Common myeloid progenitor, CD34-positive (primary cell): ENCODE measurements at regions not wholly inside any gene's neighbourhood (a gene's known extent, or its start where the extent isn't known, plus 50 kb on each side); places are given as distances from the start of the nearest gene placed in this dataset.
"Not testable (repeated sequence)": the region's sequence is repeated elsewhere in the genome, so short reads cannot be mapped to it uniquely, and the experiment has no call there.

Experiments
- CTCF ChIA-PET: fragments of 350-600 bp; sonication (Branson Sonifier 250); formaldehyde crosslinking; loops from one replicate; lab custom pipeline; 2021; ENCODE audit warnings: antibody characterized with exemption; lab: Charles Lee
- POLR2A ChIA-PET: fragments of 350-600 bp; sonication (Branson Sonifier 250); formaldehyde crosslinking; loops from one replicate; lab custom pipeline; 2021; ENCODE audit warnings: antibody characterized with exemption; lab: Charles Lee
- DNase-seq, 3 donors: peaks; one replicate each; pipeline versions ENCODE4 v3.0.0 to v3.0.0-alpha.2; 2013
- H3K27ac ChIP-seq, 2 experiments: 1 replicate in 1 of 2; 2 replicates in 1 of 2; pipeline ENCODE4 v1.7.0; 2013; ENCODE audit warnings: inconsistent platforms in 2 of 2, low read length in 2 of 2, mild to moderate bottlenecking in 2 of 2, low read depth in 1 of 2, moderate library complexity in 1 of 2; ENCODE audit not compliant: severe bottlenecking in 2 of 2, insufficient read depth in 1 of 2, poor library complexity in 1 of 2
- H3K27me3 ChIP-seq, 5 experiments: replicated peaks in 2 of 5; 1 replicate in 3 of 5; 2 replicates in 2 of 5; pipeline versions ENCODE4 v1.6.1 to v1.7.0; 2013; ENCODE audit warnings: low read length in 4 of 5, mild to moderate bottlenecking in 2 of 5, moderate library complexity in 2 of 5, inconsistent platforms in 1 of 5; ENCODE audit not compliant: insufficient read depth in 5 of 5, control insufficient read depth in 4 of 5
- H3K36me3 ChIP-seq, 4 experiments: 1 replicate in 2 of 4; 2 replicates in 2 of 4; pipeline versions ENCODE4 v1.6.1 to v1.7.0; 2013; ENCODE audit warnings: low read length in 3 of 4, control low read depth in 1 of 4, mild to moderate bottlenecking in 1 of 4; ENCODE audit not compliant: control insufficient read depth in 4 of 4, insufficient read depth in 4 of 4
- H3K4me1 ChIP-seq, 4 experiments: 1 replicate in 3 of 4; 2 replicates in 1 of 4; pipeline versions ENCODE4 v1.6.1 to v1.7.1; 2013; ENCODE audit warnings: low read length in 3 of 4, mild to moderate bottlenecking in 3 of 4, control low read depth in 1 of 4, inconsistent platforms in 1 of 4, moderate library complexity in 1 of 4; ENCODE audit not compliant: control insufficient read depth in 4 of 4, insufficient read depth in 4 of 4; ENCODE audit errors: control extremely low read depth in 1 of 4
- H3K4me3 ChIP-seq, 7 experiments: 1 replicate in 4 of 7; 2 replicates in 3 of 7; pipeline versions ENCODE4 v1.5.1 to v1.7.0; 2013; ENCODE audit warnings: mild to moderate bottlenecking in 7 of 7, low read length in 6 of 7, moderate library complexity in 6 of 7, inconsistent platforms in 2 of 7, low read depth in 2 of 7, control low read depth in 1 of 7; ENCODE audit not compliant: insufficient read depth in 4 of 7, control insufficient read depth in 1 of 7; ENCODE audit errors: extremely low read depth in 1 of 7
- H3K9me3 ChIP-seq, 5 experiments: 1 replicate in 4 of 5; 2 replicates in 1 of 5; pipeline versions ENCODE4 v1.6.1 to v1.7.1; 2013; ENCODE audit warnings: low read length in 4 of 5, mild to moderate bottlenecking in 2 of 5, inconsistent platforms in 1 of 5, low read depth in 1 of 5, moderate library complexity in 1 of 5; ENCODE audit not compliant: control insufficient read depth in 4 of 5, insufficient read depth in 2 of 5; ENCODE audit errors: control extremely low read depth in 1 of 5
- WGBS: methylation state at CpG from one replicate; pipeline ENCODE4 v1.1.5; 2013; ENCODE audit not compliant: insufficient coverage; 5-methylcytosine and 5-hydroxymethylcytosine counted together

DNA sequence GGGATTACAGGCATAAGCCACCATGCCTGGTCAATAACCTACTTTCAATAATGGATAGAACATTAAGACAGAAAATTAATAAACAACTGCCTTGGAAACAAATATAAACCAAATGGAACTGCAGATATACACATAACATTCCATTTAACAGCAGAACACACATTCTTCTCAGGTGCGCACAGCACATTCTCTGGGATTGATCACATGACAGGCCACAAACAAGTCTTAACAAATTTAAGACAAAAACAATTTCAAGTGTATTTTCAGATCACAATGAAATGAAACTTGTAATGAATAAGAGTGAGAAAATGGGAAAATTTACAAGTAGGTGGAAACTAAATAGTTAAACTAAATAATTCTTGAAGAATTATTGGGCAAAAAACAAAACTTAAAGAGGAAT is 167.9 kb downstream of the TBX18 start:
- Histone ChIP-seq H3K36me3 (no peaks in the 10 kb centered on the region), H3K4me1 (peaks cover 0 to 7% (median 2%) of the 10 kb centered on the region in 4 experiments), H3K27me3 (peaks cover 0 to 11% (median 0%) of the 10 kb centered on the region in 5 experiments), H3K27ac (no peak overlapping the region), H3K9me3 (peaks cover 0 to 10% (median 0%) of the 10 kb centered on the region in 5 experiments), H3K4me3 (no peak overlapping the region)
- WGBS, result no CpG with 5 or more reads among the region's 1 CpG
- CTCF ChIA-PET, result no interaction called here
- POLR2A ChIA-PET, result no interaction called here
- no peak for DNase-seq

DNA sequence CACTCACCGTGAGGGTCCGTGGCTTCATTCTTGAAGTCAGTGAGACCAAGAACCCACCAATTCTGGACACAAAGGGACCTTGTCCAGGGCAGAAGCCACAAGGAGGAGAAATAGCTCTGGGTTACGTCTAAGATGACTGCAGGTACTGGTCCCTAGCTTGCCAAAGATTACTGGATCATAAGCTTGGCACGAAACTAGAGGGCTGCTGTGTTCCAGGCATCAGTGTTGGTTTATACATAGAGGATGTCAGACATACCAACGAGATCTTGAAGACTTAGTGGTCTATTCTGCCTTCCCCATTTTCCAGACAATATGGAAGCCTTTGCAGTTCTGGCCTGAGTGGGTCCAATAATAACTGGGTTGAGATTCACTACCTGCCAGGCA is 175.7 kb downstream of the TBX18 start:
- DNase-seq, result peak; percentile 15 to 70 (median 50)
- WGBS, result 28% methylated on average over 5 of the region's 5 CpGs
- ChIA-PET CTCF (no interaction called here), POLR2A (no interaction called here)
- Histone ChIP-seq H3K4me3 (peak overlapping the region in 2 of 7 experiments; percentile 46 to 54), H3K27me3 (peaks cover 0 to 18% (median 4%) of the 10 kb centered on the region in 5 experiments), H3K4me1 (peaks cover 5 to 21% (median 14%) of the 10 kb centered on the region in 4 experiments), H3K36me3 (no peaks in the 10 kb centered on the region), H3K9me3 (peaks cover 0 to 10% (median 0%) of the 10 kb centered on the region in 5 experiments), H3K27ac (no peak overlapping the region)

DNA sequence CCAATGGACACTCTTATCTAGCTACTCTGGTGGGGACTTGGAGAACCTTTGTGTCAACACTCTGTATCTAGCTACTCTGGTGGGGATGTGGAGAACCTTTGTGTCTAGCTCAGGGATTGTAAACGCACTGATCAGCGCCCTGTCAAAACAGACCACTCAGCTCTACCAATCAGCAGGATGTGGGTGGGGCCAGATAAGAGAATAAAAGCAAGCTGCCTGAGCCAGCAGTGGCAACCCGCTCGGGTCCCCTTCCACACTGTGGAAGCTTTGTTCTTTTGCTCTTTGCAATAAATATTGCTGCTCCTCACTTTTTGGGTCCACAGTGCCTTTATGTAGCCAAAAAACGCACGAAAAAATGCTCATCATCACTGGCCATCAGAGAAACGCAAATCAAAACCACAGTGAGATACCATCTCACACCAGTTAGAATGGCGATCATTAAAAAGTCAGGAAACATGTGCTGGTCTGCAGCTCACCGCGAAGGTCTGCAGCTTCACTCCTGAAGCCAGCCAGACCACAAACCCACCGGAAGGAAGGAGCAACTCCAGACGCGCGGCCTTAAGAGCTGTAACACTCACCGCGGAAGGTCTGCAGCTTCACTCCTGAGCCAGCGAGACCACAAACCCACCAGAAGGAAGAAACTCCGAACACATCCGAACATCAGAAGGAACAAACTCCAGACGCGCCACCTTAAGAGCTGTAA is 176.3 kb downstream of the TBX18 start:
- Histone ChIP-seq H3K27me3 (peaks cover 0 to 21% (median 4%) of the 10 kb centered on the region in 5 experiments), H3K4me3 (peak overlapping the region in 1 of 7 experiments; percentile 54), H3K4me1 (peaks cover 5 to 24% (median 14%) of the 10 kb centered on the region in 4 experiments)
- DNase-seq, result peak; percentile 77 to 97 (median 96)
- H3K27ac ChIP-seq, POLR2A ChIA-PET, H3K9me3 ChIP-seq, H3K36me3 ChIP-seq: not testable (repeated sequence)
- CTCF ChIA-PET, result interaction anchor here (0.8 kb wide), 1 partner anchor 58 kb away, joined by 3 read pairs; no protein-coding TSS in a partner anchor
- 10% methylated on average over 4 of the region's 21 CpGs for WGBS

DNA sequence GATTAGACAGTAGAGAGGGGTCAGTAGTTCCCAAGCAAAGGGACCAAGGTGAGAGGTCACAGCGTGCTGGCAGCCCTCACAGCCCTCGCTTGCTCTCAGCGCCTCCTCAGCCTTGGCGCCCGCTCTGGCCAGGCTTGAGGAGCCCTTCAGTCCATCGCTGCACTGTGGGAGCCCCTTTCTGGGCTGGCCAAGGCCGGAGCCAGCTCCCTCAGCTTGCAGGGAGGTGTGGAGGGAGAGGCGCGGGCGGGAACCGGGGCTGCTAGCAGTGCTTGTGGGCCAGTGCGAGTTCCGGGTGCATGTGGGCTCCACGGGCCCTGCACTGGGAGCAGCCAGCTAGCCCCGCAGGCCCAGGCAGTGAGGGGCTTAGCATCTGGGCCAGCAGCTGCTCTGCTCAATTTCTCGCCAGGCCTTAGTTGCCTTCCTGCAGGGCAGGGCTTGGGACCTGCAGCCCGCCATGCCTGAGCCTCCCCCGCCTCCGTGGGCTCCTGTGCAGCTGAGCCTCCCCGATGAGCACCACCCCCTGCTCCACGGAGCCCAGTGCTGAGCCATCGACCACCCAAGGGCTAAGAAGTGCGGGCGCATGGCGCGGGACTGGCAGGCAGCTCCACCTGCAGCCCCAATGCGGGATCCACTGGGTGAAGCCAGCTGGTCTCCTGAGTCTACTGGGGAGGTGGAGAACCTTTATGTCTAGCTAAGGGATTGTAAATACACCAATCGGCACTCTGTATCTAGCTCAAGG is 177.0 kb downstream of the TBX18 start:
- DNase-seq, H3K36me3 ChIP-seq, H3K4me3 ChIP-seq, H3K27ac ChIP-seq, POLR2A ChIA-PET, H3K9me3 ChIP-seq: not testable (repeated sequence)
- Histone ChIP-seq H3K27me3 (peaks cover 0 to 27% (median 7%) of the 10 kb centered on the region in 5 experiments), H3K4me1 (peaks cover 5 to 29% (median 16%) of the 10 kb centered on the region in 4 experiments)
- CTCF ChIA-PET, result interaction anchor here (0.8 kb wide), 1 partner anchor 58 kb away, joined by 3 read pairs; no protein-coding TSS in a partner anchor
- WGBS, result 99% methylated on average over 25 of the region's 28 CpGs

DNA sequence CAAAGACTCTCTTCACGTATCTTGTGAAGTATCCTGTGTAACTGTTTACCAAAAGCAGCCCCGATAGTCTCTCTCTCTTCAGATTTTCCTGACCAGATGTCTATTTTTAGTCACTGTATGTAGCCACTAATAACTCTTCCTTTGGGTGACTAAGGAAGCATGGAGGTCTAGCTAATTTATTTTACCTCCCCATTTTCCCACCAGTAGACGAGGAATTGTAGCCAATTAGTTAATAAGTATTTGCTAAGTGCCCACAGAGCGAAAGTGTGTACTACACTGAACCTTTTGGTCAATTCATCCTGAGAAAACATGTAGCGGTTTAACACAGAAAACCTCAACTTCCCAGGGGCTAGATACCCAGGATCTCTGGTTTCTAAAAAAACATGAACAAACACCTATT is 180.6 kb downstream of the TBX18 start:
- 69% methylated on average over 3 of the region's 5 CpGs for WGBS
- peaks cover 0 to 9% (median 5%) of the 10 kb centered on the region in 5 experiments for H3K9me3 ChIP-seq
- ChIA-PET CTCF (no interaction called here), POLR2A (no interaction called here)
- no peak overlapping the region for H3K27ac ChIP-seq
- no peak for DNase-seq
- no peaks in the 10 kb centered on the region for H3K36me3 ChIP-seq
- H3K27me3 ChIP-seq, result peaks cover 0 to 20% (median 9%) of the 10 kb centered on the region in 5 experiments
- peaks cover 5 to 29% (median 18%) of the 10 kb centered on the region in 4 experiments for H3K4me1 ChIP-seq
- H3K4me3 ChIP-seq, result no peak overlapping the region

DNA sequence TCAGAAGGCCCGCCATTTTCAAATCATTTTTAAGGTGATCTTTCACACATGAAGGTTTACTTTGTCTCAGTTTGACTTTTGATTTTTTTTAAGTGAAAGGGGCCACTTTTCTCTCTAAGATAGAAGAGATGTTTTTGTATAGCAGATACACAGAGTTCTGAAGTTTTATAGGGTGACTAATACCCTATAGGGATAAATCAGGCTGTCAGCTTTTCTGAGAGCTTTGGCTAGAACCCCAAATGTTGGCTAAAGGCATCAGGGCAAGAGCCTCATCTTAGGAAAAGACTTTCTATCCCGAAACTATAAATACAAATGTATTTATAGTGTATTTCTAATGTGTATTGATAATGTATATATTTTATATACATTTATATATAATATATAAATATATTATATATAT is 181.4 kb downstream of the TBX18 start:
- no peak for DNase-seq
- 80% methylated on average over 1 of the region's 2 CpGs for WGBS
- Histone ChIP-seq H3K9me3 (peaks cover 0 to 9% (median 5%) of the 10 kb centered on the region in 5 experiments), H3K27ac (no peak overlapping the region), H3K4me1 (peaks cover 5 to 26% (median 16%) of the 10 kb centered on the region in 4 experiments), H3K4me3 (no peak overlapping the region), H3K36me3 (no peaks in the 10 kb centered on the region), H3K27me3 (peaks cover 0 to 20% (median 9%) of the 10 kb centered on the region in 5 experiments)
- ChIA-PET CTCF (no interaction called here), POLR2A (no interaction called here)
